Astrocyte (in vitro differentiated cells and primary cell): ENCODE measurements at regions not wholly inside any gene's neighbourhood (a gene's known extent, or its start where the extent isn't known, plus 50 kb on each side); places are given as distances from the start of the nearest gene placed in this dataset.

Experiments
- DNase-seq: peaks from one replicate; pipeline ENCODE4 v3.0.0-alpha.2; 2010; ENCODE audit warnings: low read depth
- FAIRE-seq: peaks from 2 replicates; lab custom pipeline; 2011; peaks lifted over from hg19 to GRCh38; lab: Jason Lieb, UNC
- H2AFZ ChIP-seq: 2 replicates; pipeline ENCODE4 v1.6.0; 2012; ENCODE audit warnings: low read depth, low read length, inconsistent platforms
- H3K27ac ChIP-seq: 2 replicates; pipeline ENCODE4 v1.5.1; 2011; ENCODE audit warnings: low read depth, low read length, inconsistent platforms
- H3K27me3 ChIP-seq: 2 replicates; pipeline ENCODE4 v1.6.0; 2011; ENCODE audit warnings: low read length, inconsistent platforms; ENCODE audit not compliant: insufficient read depth
- H3K36me3 ChIP-seq: 2 replicates; pipeline ENCODE4 v1.5.1; 2011; ENCODE audit warnings: low read length, inconsistent platforms; ENCODE audit not compliant: insufficient read depth
- H3K4me1 ChIP-seq: 2 replicates; pipeline ENCODE4 v1.5.1; 2011; ENCODE audit warnings: low read length, inconsistent platforms; ENCODE audit not compliant: insufficient read depth
- H3K4me2 ChIP-seq: 2 replicates; pipeline ENCODE4 v1.6.0; 2012; ENCODE audit warnings: low read length, inconsistent platforms
- H3K4me3 ChIP-seq: 2 replicates; pipeline ENCODE4 v1.5.1; 2011; ENCODE audit warnings: low read depth, mild to moderate bottlenecking, low read length, inconsistent platforms; ENCODE audit not compliant: insufficient read depth
- H3K79me2 ChIP-seq: 2 replicates; pipeline ENCODE4 v1.6.0; 2012; ENCODE audit warnings: mild to moderate bottlenecking, low read length, inconsistent platforms; ENCODE audit not compliant: insufficient read depth
- H3K9ac ChIP-seq: 2 replicates; pipeline ENCODE4 v1.6.0; 2012; ENCODE audit warnings: mild to moderate bottlenecking, low read length, inconsistent platforms
- H3K9me3 ChIP-seq: 2 replicates; pipeline ENCODE4 v1.5.1; 2012; ENCODE audit warnings: low read depth, mild to moderate bottlenecking, low read length, inconsistent platforms; ENCODE audit not compliant: insufficient read depth
- H4K20me1 ChIP-seq: 2 replicates; pipeline ENCODE4 v1.6.0; 2012; ENCODE audit warnings: low read length, inconsistent platforms; ENCODE audit not compliant: insufficient read depth
- H3K27ac Mint-ChIP-seq: one replicate; pipeline ENCODE4 v1.8.0; 2021; ENCODE audit warnings: mild to moderate bottlenecking, mixed read lengths; ENCODE audit not compliant: unreplicated experiment
- H3K27me3 Mint-ChIP-seq: one replicate; pipeline ENCODE4 v1.8.0; 2021; ENCODE audit warnings: low read depth, mixed read lengths; ENCODE audit not compliant: unreplicated experiment
- H3K36me3 Mint-ChIP-seq: one replicate; pipeline ENCODE4 v1.8.0; 2021; ENCODE audit warnings: low read depth, mixed read lengths; ENCODE audit not compliant: unreplicated experiment
- H3K4me1 Mint-ChIP-seq: one replicate; pipeline ENCODE4 v1.8.0; 2021; ENCODE audit warnings: low read depth, mixed read lengths; ENCODE audit not compliant: unreplicated experiment
- H3K4me3 Mint-ChIP-seq: one replicate; pipeline ENCODE4 v1.8.0; 2021; ENCODE audit warnings: mild to moderate bottlenecking, moderate library complexity, mixed read lengths; ENCODE audit not compliant: unreplicated experiment
- H3K9me3 Mint-ChIP-seq: one replicate; pipeline ENCODE4 v1.8.0; 2021; ENCODE audit warnings: mild to moderate bottlenecking, mixed read lengths; ENCODE audit not compliant: unreplicated experiment
- CTCF ChIP-seq: IDR thresholded peaks from 2 replicates; pipeline ENCODE4 v1.5.1; 2011; ENCODE audit warnings: low read depth, mild to moderate bottlenecking, inconsistent platforms, low read length, moderate library complexity; ENCODE audit not compliant: insufficient read depth
- EZH2 ChIP-seq: IDR thresholded peaks from 2 replicates; pipeline ENCODE4 v1.6.1; 2012; ENCODE audit warnings: mild to moderate bottlenecking, low read length, inconsistent platforms; ENCODE audit not compliant: insufficient read depth

DNA sequence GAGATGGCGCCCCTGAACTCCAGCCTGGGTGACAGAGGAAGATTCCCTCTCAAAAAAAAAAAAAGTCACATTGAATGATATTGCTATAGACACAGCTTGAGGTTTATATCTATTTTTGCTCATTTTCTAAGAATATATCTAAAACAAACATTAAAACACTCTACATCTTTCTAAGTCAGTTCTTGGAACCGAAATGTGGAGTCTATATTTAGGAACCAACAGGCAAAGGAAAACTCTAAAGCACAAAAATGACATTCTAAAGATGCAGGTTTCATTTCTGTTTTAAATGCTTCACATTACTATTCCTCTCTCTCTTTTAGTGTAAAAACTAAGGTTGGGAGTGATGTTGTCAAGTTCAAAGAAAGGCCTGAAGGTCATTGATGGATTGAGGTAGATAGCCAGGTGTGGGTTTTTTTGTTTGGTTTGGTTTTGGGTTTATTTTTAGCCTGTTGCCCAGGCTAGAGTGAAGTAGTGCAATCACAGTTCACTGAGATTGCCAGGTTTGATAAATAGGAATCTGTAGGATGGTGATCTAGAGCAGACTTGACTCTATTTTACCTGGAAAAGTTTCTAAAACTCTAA lies 194.0 kb upstream of the RBBP8 start:
- Mint-ChIP-seq H3K9me3 (peaks cover 3% of the 10 kb centered on the region), H3K4me1 (peaks cover 3% of the 10 kb centered on the region), H3K27me3 (no peaks in the 10 kb centered on the region), H3K4me3 (no peak overlapping the region), H3K36me3 (no peaks in the 10 kb centered on the region), H3K27ac (no peak overlapping the region)
- Histone ChIP-seq H3K9me3 (no peaks in the 10 kb centered on the region), H3K4me3 (no peak overlapping the region), H3K36me3 (no peaks in the 10 kb centered on the region), H2AFZ (no peak overlapping the region), H3K9ac (no peak overlapping the region), H3K79me2 (no peaks in the 10 kb centered on the region), H3K27me3 (no peaks in the 10 kb centered on the region), H3K4me1 (no peaks in the 10 kb centered on the region), H3K4me2 (no peak overlapping the region), H4K20me1 (no peaks in the 10 kb centered on the region), H3K27ac (no peak overlapping the region)
- FAIRE-seq (no peak), DNase-seq (no peak)
- no peak for TF ChIP-seq EZH2
- TF ChIP-seq CTCF = no peak

GRCh38 chr18:22739789-22740188 lies 193.3 kb upstream of the RBBP8 start:
- Histone ChIP-seq H2AFZ (no peak overlapping the region), H3K27ac (no peak overlapping the region), H3K79me2 (no peaks in the 10 kb centered on the region), H3K9me3 (no peaks in the 10 kb centered on the region), H3K9ac (no peak overlapping the region), H3K4me3 (no peak overlapping the region), H3K27me3 (no peaks in the 10 kb centered on the region), H3K4me2 (no peak overlapping the region), H3K4me1 (no peaks in the 10 kb centered on the region), H4K20me1 (no peaks in the 10 kb centered on the region), H3K36me3 (no peaks in the 10 kb centered on the region)
- TF ChIP-seq CTCF (no peak), EZH2 (no peak)
- no peak overlapping the region for H3K4me3 Mint-ChIP-seq
- H3K36me3 Mint-ChIP-seq = no peaks in the 10 kb centered on the region
- peaks cover 7% of the 10 kb centered on the region for H3K9me3 Mint-ChIP-seq
- H3K4me1 Mint-ChIP-seq = peaks cover 3% of the 10 kb centered on the region
- no peak for FAIRE-seq
- H3K27me3 Mint-ChIP-seq = no peaks in the 10 kb centered on the region
- no peak overlapping the region for H3K27ac Mint-ChIP-seq
- no peak for DNase-seq

- Histone ChIP-seq H4K20me1 (no peaks in the 10 kb centered on the region), H3K4me2 (no peak overlapping the region), H3K4me1 (no peaks in the 10 kb centered on the region), H3K27ac (no peak overlapping the region), H3K27me3 (no peaks in the 10 kb centered on the region), H3K36me3 (no peaks in the 10 kb centered on the region), H2AFZ (no peak overlapping the region), H3K79me2 (no peaks in the 10 kb centered on the region), H3K9me3 (no peaks in the 10 kb centered on the region), H3K9ac (no peak overlapping the region), H3K4me3 (no peak overlapping the region)
- Mint-ChIP-seq H3K4me1 (peaks cover 3% of the 10 kb centered on the region), H3K36me3 (no peaks in the 10 kb centered on the region), H3K27ac (no peak overlapping the region), H3K27me3 (no peaks in the 10 kb centered on the region), H3K4me3 (no peak overlapping the region), H3K9me3 (peaks cover 6% of the 10 kb centered on the region)
- DNase-seq (no peak), FAIRE-seq (no peak)
- TF ChIP-seq CTCF (no peak), EZH2 (no peak)
Measured at GRCh38 chr18:22741318-22741717, 191.8 kb upstream of the RBBP8 start.
